OCI-LY1 (cell line): ENCODE measurements at regions not wholly inside any gene's neighbourhood (a gene's known extent, or its start where the extent isn't known, plus 50 kb on each side); places are given as distances from the start of the nearest gene placed in this dataset.

ENCODE experiments used
- CTCF ChIP-seq: fragments of 200-600 bp; sonication (generic), shearing (Covaris generic); IDR thresholded peaks from 2 replicates; pipeline ENCODE4 v1.5.1; 2017; ENCODE audit warnings: mild to moderate bottlenecking, antibody characterized with exemption, low read length, moderate library complexity, mixed read lengths
- EZH2 ChIP-seq: fragments of 200-600 bp; sonication (generic), shearing (Covaris generic); IDR thresholded peaks from 2 replicates; pipeline ENCODE4 v1.8.0; 2017; ENCODE audit warnings: borderline replicate concordance, mixed run types, mild to moderate bottlenecking, antibody characterized with exemption, low read length, moderate library complexity, mixed read lengths

GRCh38 chr4:133324491-133324890 is 175.4 kb downstream of the PCDH10 start:
- TF ChIP-seq CTCF (no peak), EZH2 (no peak)
